ENCODE measurements at regions not wholly inside any gene's neighbourhood (a gene's known extent, or its start where the extent isn't known, plus 50 kb on each side); places are given as distances from the start of the nearest gene placed in this dataset.
"Not testable (repeated sequence)": the region's sequence is repeated elsewhere in the genome, so short reads cannot be mapped to it uniquely, and the experiment has no call there.

DNA sequence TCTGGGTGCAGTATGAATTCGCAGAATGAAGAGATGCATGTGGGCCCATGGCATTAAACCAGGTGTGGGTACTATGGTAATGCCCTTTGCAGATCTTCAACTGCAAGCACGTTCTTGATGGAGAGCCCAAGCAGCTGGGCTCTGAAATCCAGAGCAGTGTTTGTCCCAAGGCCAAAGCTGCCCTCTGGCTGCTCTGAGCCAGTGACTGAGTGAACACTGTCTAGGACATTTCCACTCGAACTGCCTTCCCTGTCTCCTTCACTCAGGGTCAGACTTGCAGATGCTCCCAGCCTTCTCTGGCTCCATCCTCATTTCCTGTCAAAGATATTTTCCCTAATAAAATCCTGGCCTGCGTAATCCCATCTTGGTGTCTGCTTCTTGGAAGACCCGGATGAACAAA is 80.2 kb upstream of the GJB6 start:
- no peak for DNase-seq

DNA sequence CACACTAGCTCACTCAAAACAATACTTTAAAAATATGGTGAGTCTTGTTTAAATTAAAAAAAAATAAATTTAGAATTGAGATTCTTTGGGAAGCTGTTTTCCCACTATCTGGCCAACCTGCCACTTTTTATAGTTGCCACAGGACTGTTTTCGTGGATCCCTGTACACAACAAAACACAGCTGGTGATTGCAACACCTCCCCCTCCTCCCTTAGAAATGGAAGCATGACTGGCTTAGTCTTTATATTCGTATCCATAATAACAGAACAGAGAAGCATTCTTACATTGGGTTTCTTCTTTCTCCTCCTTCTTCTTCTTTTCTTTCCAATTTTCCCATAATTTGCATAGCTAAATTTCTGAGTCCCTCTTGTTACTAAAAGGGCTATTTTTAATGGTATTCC is 79.5 kb upstream of the GJB6 start:
- peak in 2 of 56 donors; percentile 3 to 9 for DNase-seq

DNA sequence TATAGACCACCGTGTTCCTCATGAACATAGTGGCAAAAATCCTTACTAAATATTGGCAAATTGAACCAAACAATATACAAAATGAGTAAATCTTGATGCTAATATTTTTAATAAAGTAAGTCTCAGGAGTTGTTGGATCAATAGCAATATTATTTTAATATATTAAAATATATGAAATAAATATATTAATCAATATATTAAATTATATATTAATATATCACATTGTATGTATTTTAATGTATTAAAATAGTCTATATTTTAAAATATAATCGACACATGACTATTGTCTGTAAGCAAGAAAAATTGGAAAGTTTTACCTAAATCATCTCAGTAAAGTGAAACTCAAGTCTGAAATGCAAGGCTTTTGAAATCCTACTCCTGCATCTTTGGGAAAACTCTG is 78.9 kb upstream of the GJB6 start:
- no peak for DNase-seq

GRCh38 chr13:20306039-20306438 is 73.9 kb upstream of the GJB6 start:
- DNase-seq: no peak

DNA sequence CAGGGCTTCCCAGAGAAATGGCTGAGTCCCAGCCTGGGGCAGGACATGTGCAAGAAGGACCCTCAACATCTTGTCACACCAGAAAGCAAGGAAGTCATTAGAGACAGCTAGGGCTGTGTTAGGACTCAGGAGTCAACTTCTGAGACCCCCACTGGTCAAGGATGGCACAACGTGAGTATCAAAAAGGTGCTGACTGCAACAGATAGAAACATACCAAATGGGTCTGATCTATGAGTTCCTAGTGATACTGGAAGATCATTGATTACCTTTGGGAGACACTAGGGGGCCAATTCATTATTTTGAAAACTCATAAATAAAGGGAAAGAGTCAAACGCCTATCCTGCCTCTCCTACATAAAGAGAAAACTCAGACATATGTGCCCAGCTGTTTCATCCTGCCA is 73.5 kb upstream of the GJB6 start:
- DNase-seq: no peak

GRCh38 chr13:20304061-20304460 is 71.9 kb upstream of the GJB6 start:
- DNase-seq: not testable (repeated sequence)

DNA sequence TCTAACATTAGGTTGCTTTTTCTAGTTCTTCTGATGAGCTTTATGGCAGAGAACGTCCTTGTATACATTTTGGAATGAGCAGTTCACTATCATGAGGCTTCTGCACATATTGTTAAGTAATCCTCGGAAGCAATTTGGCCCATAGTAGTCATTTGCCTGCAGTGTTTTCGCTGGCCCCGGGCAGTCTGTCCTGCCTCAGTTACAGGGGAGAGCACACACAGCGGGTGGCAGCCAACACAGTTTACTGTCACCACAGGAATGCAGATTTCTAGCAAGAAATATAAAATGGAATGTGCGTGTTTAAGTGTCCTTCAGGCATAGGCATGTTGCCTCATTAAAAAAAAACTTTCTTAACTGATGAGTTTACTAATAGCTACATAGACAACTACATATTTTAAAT is 71.5 kb upstream of the GJB6 start:
- DNase-seq: no peak

DNA sequence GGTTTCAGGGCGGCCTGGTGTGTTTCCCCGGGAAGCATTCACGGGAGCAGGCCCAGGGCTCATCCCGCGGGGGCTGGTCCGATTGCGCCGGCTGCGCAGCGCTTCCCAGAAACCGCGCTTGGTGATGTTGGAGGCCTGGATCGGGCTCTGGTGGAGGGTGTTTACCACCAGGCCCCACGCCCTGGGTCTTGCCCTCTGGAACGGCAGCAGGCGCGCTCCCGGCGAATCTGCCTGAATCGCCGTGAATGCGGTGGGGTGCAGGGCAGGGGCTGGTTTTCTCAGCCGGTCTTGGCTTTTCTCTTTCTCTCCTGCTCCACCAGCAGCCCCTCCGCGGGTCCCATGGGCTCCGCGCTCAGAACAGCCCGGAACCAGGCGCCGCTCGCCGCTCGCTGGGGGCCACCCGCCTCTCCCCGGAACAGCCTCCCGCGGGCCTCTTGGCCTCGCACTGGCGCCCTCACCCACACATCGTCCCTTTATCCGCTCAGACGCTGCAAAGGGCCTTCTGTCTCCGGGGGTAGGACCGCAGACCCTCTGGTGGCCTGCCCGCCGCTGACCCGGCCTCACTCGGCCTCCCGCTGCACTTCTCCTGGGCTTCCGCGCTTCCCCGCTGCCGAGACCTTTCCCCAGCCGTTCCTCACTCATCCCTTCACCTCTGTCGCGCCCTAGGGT is 69.4 kb upstream of the GJB6 start:
- peak in 3 of 56 donors; percentile 1 to 17 (median 5) for DNase-seq

- no peak for DNase-seq
These were observed 68.9 kb upstream of the GJB6 start for GRCh38 chr13:20301015-20301402.

DNA sequence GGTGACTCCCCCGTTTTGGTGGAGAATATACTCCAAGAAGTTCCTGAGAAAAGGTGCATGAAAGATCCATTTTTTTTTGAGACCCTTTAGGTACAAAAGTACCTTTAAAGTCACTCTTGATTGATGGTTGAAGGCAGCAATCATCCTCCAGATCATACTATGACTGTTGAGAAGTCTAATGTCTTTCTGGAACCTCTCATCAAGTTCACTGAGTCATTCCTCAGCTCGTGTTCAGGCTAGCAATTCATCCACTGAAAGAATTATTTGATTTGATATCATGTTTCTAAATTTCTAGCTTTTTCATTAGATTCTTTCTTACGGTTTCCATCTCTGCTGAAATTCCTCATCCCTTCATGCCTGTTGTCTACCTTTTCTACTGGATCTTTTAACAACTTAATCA is 65.1 kb upstream of the GJB6 start:
- no peak for DNase-seq

GRCh38 chr13:20295956-20296355 is 63.8 kb upstream of the GJB6 start:
- DNase-seq: no peak

DNA sequence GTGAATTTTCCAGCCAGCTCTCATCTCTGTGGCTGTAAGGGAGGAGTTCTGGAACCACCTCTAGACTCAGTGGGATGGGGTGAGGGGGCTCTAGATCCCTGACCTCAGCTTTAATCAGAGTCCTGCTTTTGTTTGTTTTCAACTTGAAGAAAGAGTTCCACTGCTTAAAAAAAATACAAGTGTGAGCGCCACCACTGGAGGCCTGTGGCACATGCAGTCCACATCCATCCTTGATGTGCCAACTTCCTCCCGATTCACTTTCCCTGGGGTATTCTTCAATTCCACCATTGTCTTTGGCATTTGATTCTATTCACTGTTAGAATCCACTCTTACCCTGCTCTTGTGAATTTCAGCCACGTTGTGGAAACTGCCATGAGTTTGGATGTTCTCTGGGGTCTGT is 62.4 kb upstream of the GJB6 start:
- no peak for DNase-seq

DNA sequence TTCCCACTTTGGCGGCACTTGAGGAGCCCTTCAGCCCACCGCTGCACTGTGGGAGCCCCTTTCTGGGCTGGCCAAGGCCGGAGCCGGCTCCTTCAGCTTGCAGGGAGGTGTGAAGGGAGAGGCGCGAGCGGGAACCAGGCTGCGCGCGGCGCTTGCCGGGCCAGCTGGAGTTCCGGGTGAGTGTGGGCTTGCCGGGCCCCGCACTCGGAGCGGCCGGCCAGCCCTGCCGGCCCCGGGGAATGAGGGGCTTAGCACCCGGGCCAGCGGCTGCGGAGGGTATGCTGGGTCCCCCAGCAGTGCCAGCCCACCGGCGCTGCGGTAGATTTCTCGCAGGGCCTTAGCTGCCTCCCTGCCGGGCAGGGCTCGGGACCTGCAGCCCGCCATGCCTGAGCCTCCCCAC is 60.2 kb upstream of the GJB6 start:
- not testable (repeated sequence) for DNase-seq

DNA sequence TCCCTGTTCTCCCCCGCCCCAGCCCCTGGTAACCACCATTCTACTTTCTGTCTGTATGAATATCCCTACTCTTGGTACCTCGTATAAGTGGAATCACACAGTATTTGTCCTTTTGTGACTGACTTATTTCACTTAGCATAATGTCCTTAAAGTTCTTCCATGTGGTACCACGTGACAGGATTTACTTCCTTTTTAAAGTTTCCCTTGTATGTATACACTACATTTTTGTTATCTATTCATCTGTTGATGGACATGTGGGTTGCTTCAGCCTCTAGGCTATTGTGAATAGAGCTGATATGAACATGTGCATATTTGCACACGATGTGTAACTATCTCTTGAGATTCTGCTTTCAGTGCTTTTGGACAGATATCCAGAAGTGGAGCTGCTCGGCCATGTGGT is 59.6 kb upstream of the GJB6 start:
- DNase-seq: no peak

DNA sequence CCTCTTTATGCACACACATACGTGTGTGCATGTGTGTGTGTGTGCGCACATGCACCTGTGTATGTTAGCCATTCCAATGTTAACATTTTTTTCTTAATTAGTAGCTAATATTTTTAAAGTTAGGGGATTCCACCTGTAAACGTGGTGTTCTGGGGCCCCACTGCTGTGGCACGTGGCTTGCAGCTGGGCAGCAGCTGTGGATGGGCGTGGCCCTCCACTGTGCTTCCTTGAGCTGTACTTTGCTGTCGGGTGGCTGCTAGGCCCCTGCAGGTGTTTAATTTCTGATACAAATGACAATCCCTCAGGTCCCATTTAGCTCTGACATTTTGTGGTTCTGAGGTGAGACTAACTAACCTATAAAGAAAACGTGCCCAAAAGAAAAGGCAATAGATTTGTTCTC is 58.9 kb upstream of the GJB6 start:
- no peak for DNase-seq

DNA sequence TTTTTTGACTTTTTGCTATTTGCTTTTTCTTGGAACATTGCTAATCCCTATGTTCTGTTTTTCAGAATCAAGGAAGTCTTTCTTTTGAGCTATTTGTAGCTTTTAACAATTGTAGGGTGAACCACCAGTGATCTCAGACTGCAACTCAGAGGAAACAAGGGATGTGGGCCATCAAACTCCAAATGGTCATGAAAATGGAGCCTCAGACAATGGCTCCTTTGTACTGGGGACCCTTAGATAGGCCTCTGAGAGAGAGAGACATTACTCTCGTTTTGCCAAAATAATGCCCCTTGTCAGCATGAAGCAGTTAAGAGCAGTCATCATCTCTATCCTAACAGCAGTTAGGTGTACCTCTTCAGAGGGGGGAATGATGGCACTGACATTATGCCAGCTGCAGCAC is 56.4 kb upstream of the GJB6 start:
- DNase-seq: no peak

DNA sequence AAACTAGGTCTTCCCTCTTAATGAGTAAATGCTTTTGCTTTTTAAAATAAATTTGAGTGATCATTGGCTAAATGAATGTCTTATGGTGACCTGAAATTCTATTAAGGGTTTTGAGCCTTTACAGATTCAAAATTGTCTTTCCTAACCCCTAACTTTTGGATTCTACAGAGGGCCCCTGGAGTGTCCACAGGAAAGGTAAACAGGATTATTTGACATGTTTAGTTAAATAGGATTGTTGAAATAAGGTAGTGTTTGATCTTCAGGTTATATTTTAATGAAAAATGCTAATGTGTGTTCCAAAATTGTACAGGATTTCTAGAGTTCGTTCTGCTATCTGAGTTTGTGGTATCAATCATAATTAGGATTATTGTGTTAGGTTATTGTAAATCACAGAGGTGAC is 55.9 kb upstream of the GJB6 start:
- no peak for DNase-seq

DNA sequence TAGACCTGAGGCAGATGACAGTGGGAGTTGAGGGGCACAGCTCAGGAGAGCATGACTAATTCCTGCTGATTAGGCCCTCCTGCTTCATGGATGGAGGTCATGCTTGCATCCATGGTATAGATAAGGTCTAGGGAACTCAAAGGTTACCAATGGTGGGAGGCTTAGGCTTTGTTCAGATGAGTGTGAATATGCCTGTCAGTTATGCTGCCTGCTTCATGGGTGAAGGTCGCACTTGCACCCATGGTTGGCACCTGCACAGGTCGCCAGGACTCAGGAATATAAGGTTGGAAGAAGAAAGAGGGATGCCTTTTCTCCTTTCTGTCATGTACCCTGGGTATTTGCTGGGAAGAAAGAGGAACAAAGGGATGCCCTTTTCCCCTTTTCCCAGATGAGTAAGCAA is 53.4 kb upstream of the GJB6 start:
- no peak for DNase-seq

Measured in amygdala (tissue), 56 donors.